HCT116 (cell line): ENCODE measurements at regions not wholly inside any gene's neighbourhood (a gene's known extent, or its start where the extent isn't known, plus 50 kb on each side); places are given as distances from the start of the nearest gene placed in this dataset.

Source experiments
- ATAC-seq: fragments of 200-7000 bp; cut with Tn5 transposase; 2 replicates; pipeline ENCODE4 v1.9.1; 2020; ENCODE audit warnings: mild to moderate bottlenecking, moderate library complexity
- BruUV-seq: library from RNA; stranded (reverse); fragments of 400-500 nt; replicated peaks from 2 replicates; lab custom pipeline; 2021; lab: Mats Ljungman, UMichigan
- CTCF ChIA-PET: fragments of 300-600 bp; sonication (Branson Sonifier 250); formaldehyde crosslinking; loops from one replicate; lab custom pipeline; 2021; ENCODE audit warnings: antibody characterized with exemption; lab: Charles Lee
- POLR2A ChIA-PET: fragments of 300-600, 350-600 bp; sonication (Branson Sonifier 250); formaldehyde crosslinking; loops from one replicate; lab custom pipeline; 2021; ENCODE audit warnings: antibody characterized with exemption; lab: Charles Lee
- RAD21 ChIA-PET, 2 experiments: fragments of 300-600 bp; sonication (Branson Sonifier 250); formaldehyde crosslinking; loops; one replicate each; lab custom pipeline; 2023; ENCODE audit warnings: low total read pairs in 2 of 2; ENCODE audit not compliant: uncharacterized antibody in 2 of 2, unreplicated experiment in 2 of 2, low non-redundant PET in 1 of 2; lab: Charles Lee
- DNase-seq: peaks from one replicate; pipeline ENCODE4 v3.0.0-alpha.2; 2010; ENCODE audit warnings: low read depth, low spot score
- H2AFZ ChIP-seq: fragments of 200-600 bp; shearing (Covaris generic), sonication (generic); 2 replicates; pipeline ENCODE4 v1.6.1; 2017; ENCODE audit warnings: low read depth, mixed run types, mixed read lengths, antibody characterized with exemption, low read length; ENCODE audit not compliant: poor library complexity, severe bottlenecking
- H3K27ac ChIP-seq: 2 replicates; pipeline ENCODE4 v1.5.1; 2012; ENCODE audit warnings: low read depth, low read length
- H3K27me3 ChIP-seq: fragments of 200-600 bp; sonication (generic); 2 replicates; pipeline ENCODE4 v1.6.1; 2016; ENCODE audit warnings: mixed run types, low read length, mixed read lengths; ENCODE audit not compliant: insufficient read depth
- H3K36me3 ChIP-seq, 2 experiments: fragments of 200-500 bp in 1 of 2; fragments of 200-600 bp in 1 of 2; sonication (Bioruptor generic) in 1 of 2; sonication (generic) in 1 of 2; 2 replicates each; pipeline versions ENCODE4 v1.5.1 to v1.6.1; 2014 to 2016; ENCODE audit warnings: low read length in 2 of 2, inconsistent platforms in 1 of 2, mixed read lengths in 1 of 2, mixed run types in 1 of 2; ENCODE audit not compliant: insufficient read depth in 2 of 2, control insufficient read depth in 1 of 2
- H3K4me1 ChIP-seq, 2 experiments: fragments of 200-600 bp in 1 of 2; sonication (generic) in 1 of 2; 2 replicates each; pipeline versions ENCODE4 v1.5.1 to v1.6.1; 2012 to 2017; ENCODE audit warnings: low read length in 2 of 2, inconsistent platforms in 1 of 2, mild to moderate bottlenecking in 1 of 2, mixed read lengths in 1 of 2, mixed run types in 1 of 2, moderate library complexity in 1 of 2; ENCODE audit not compliant: insufficient read depth in 2 of 2, control insufficient read depth in 1 of 2
- H3K4me2 ChIP-seq: fragments of 200-600 bp; sonication (generic); 2 replicates; pipeline ENCODE4 v1.6.1; 2017; ENCODE audit warnings: mixed run types, low read length, mixed read lengths
- H3K4me3 ChIP-seq, 2 experiments: fragments of 200-600 bp in 1 of 2; sonication (generic) in 1 of 2; replicated peaks in 1 of 2; 2 replicates each; pipeline ENCODE4 v1.5.1; 2011 to 2016; ENCODE audit warnings: low read length in 2 of 2, control low read depth in 1 of 2, low read depth in 1 of 2, mild to moderate bottlenecking in 1 of 2, mixed read lengths in 1 of 2, mixed run types in 1 of 2
- H3K79me2 ChIP-seq: fragments of 200-600 bp; sonication (generic); 2 replicates; pipeline ENCODE4 v1.6.1; 2017; ENCODE audit warnings: mild to moderate bottlenecking, mixed run types, low read length, moderate library complexity, mixed read lengths; ENCODE audit not compliant: insufficient read depth
- H3K9ac ChIP-seq: fragments of 200-600 bp; sonication (generic); 2 replicates; pipeline ENCODE4 v1.6.1; 2016; ENCODE audit warnings: low read length, mixed read lengths
- H3K9me2 ChIP-seq: fragments of 200-600 bp; sonication (generic), shearing (Covaris generic); 2 replicates; pipeline ENCODE4 v1.6.1; 2017; ENCODE audit warnings: mixed run types, mild to moderate bottlenecking, moderate library complexity; ENCODE audit not compliant: insufficient read depth
- H3K9me3 ChIP-seq, 2 experiments: fragments of 200-500 bp in 1 of 2; fragments of 200-600 bp in 1 of 2; sonication (Bioruptor generic) in 1 of 2; sonication (generic) in 1 of 2; 2 replicates each; pipeline ENCODE4 v1.6.1; 2014 to 2017; ENCODE audit warnings: low read length in 2 of 2, mixed read lengths in 2 of 2, inconsistent platforms in 1 of 2, low read depth in 1 of 2, mild to moderate bottlenecking in 1 of 2, mixed run types in 1 of 2, moderate library complexity in 1 of 2; ENCODE audit not compliant: control insufficient read depth in 1 of 2, insufficient read depth in 1 of 2
- H4K20me1 ChIP-seq: fragments of 200-600 bp; sonication (generic), shearing (Covaris generic); 2 replicates; pipeline ENCODE4 v1.6.1; 2017; ENCODE audit warnings: mixed run types, mild to moderate bottlenecking, moderate library complexity; ENCODE audit not compliant: insufficient read depth
- ATF3 ChIP-seq: IDR thresholded peaks from 2 replicates; pipeline ENCODE4 v1.6.1; 2012
- CBX3 ChIP-seq: IDR thresholded peaks from 2 replicates; pipeline ENCODE4 v1.6.1; 2012; ENCODE audit warnings: low read depth
- CEBPB ChIP-seq: IDR thresholded peaks from 2 replicates; pipeline ENCODE4 v1.6.1; 2012; ENCODE audit warnings: low read depth
- CTCF ChIP-seq, 3 experiments: fragments of 200-600 bp in 1 of 3; sonication (generic) in 1 of 3; IDR thresholded peaks in 2 of 3; conservative IDR thresholded peaks in 1 of 3; 2 replicates each; pipeline ENCODE4 v1.5.1; 2012 to 2017; ENCODE audit warnings: low read depth in 2 of 3, low read length in 2 of 3, antibody characterized with exemption in 1 of 3, borderline replicate concordance in 1 of 3, control low read depth in 1 of 3, mild to moderate bottlenecking in 1 of 3, mixed read lengths in 1 of 3, mixed run types in 1 of 3, moderate library complexity in 1 of 3; ENCODE audit not compliant: insufficient read depth in 1 of 3
- EGR1 ChIP-seq: IDR thresholded peaks from 2 replicates; pipeline ENCODE4 v1.6.1; 2012; ENCODE audit warnings: low read depth
- ELF1 ChIP-seq: IDR thresholded peaks from 2 replicates; pipeline ENCODE4 v1.6.1; 2012; ENCODE audit warnings: low read depth, borderline replicate concordance
- EZH2 ChIP-seq: fragments of 200-600 bp; sonication (generic); IDR thresholded peaks from 2 replicates; pipeline ENCODE4 v1.6.1; 2017; ENCODE audit warnings: antibody characterized with exemption, mixed run types
- EZH2phosphoT487 ChIP-seq: fragments of 200-600 bp; IDR thresholded peaks from 2 replicates; pipeline ENCODE4 v1.6.1; 2018; ENCODE audit warnings: antibody characterized with exemption, borderline replicate concordance
- FOSL1 ChIP-seq: IDR thresholded peaks from 2 replicates; pipeline ENCODE4 v1.6.1; 2012; ENCODE audit warnings: low read depth
- JUND ChIP-seq: IDR thresholded peaks from 2 replicates; pipeline ENCODE4 v1.6.1; 2012
- POLR2AphosphoS5 ChIP-seq: IDR thresholded peaks from 2 replicates; pipeline ENCODE4 v1.6.1; 2011; ENCODE audit warnings: mild to moderate bottlenecking, low read depth, low read length, moderate library complexity
- REST ChIP-seq: IDR thresholded peaks from 2 replicates; pipeline ENCODE4 v1.6.1; 2012; ENCODE audit warnings: low read depth
- SIN3A ChIP-seq: IDR thresholded peaks from 2 replicates; pipeline ENCODE4 v1.6.1; 2012; ENCODE audit warnings: low read depth
- SRF ChIP-seq: IDR thresholded peaks from 2 replicates; pipeline ENCODE4 v1.6.1; 2012; ENCODE audit warnings: low read depth
- TCF7L2 ChIP-seq: IDR thresholded peaks from 2 replicates; pipeline ENCODE4 v1.7.0; 2011; ENCODE audit warnings: borderline replicate concordance, inconsistent platforms; ENCODE audit not compliant: insufficient read depth, insufficient read length; ENCODE audit errors: extremely low read depth
- YY1 ChIP-seq: IDR thresholded peaks from 2 replicates; pipeline ENCODE4 v1.6.1; 2011; ENCODE audit warnings: low read length, low read depth, moderate library complexity, mild to moderate bottlenecking; ENCODE audit not compliant: insufficient replicate concordance; ENCODE audit errors: extremely low read depth
- ZBTB33 ChIP-seq: IDR thresholded peaks from 2 replicates; pipeline ENCODE4 v1.6.1; 2011; ENCODE audit warnings: mild to moderate bottlenecking, low read length, moderate library complexity; ENCODE audit not compliant: insufficient replicate concordance; ENCODE audit errors: extremely low read depth
- ZFX ChIP-seq: fragments of 450-650 bp; IDR thresholded peaks from 2 replicates; pipeline ENCODE4 v1.6.1; 2017
- ZNF274 ChIP-seq: fragments of 200-500 bp; sonication (Bioruptor generic); IDR thresholded peaks from 2 replicates; pipeline ENCODE4 v1.6.1; 2014; ENCODE audit warnings: mild to moderate bottlenecking, low read depth, low read length, inconsistent platforms
- intact Hi-C: fragments of 100-400 bp; cut with micrococcal nuclease; formaldehyde crosslinking; loops from 2 replicates; pipeline ENCODE4 v1.10.0; 2022
- TF ChIP-seq, protein P1 (sequence below): IDR thresholded peaks from 2 replicates; pipeline ENCODE4 v1.6.1; 2012

DNA sequence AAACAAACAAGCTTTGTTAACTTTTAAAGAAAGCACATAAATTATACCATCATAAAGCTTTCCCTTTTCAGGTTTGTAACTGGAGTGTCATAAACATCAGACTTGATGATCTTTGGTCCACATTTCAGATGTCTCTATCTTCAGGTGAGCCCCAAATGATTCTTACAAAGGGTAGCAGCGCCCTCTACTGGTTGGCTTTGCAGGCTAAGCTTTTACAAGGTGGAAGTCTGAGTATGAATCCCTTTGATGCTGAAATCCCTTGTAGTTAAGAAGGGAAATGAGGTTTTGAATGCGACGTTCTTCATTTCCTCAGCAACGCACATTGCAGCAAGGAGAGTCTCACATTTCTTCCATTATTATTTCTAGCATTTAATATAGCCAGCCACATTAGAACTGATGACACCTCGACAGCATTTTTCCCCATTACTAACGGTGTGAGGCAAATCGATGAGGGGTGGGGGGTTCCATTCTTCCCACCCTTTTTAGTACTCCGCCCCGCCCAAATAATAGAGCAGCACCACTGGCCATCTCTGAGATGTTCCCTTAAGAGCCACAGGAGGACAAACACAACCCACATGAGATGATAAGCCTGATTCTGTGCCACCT, 126.3 kb upstream of the NT5E start:
- peak overlapping the region; percentile 14; the same call in 1 of the 2 replicates for H3K4me2 ChIP-seq
- BruUV-seq = no TSS peak
- no peaks in the 10 kb centered on the region for H4K20me1 ChIP-seq
- H3K9me2 ChIP-seq = no peaks in the 10 kb centered on the region
- no peak overlapping the region for H3K9ac ChIP-seq
- POLR2A ChIA-PET = no interaction called here
- RAD21 ChIA-PET = no interaction called here
- H3K4me3 ChIP-seq = no peak overlapping the region
- ATAC-seq (peak; percentile 98), DNase-seq (peak; percentile 76)
- H3K9me3 ChIP-seq = no peaks in the 10 kb centered on the region
- H2AFZ ChIP-seq = peak overlapping the region; percentile 69
- no peaks in the 10 kb centered on the region for H3K27me3 ChIP-seq
- no peaks in the 10 kb centered on the region for H3K4me1 ChIP-seq
- CTCF ChIA-PET = interaction anchor here (0.5 to 1.6 kb wide), 11 partner anchors 196 to 1709 kb away, joined by 3 to 7 read pairs (median 4); partner anchors contain the start of gene CEP162
- intact Hi-C loops = loop anchor here (1.0 to 10.0 kb wide), 6 partner anchors 196 to 1439 kb away; partner anchors contain the start of gene CEP162
- H3K79me2 ChIP-seq = no peaks in the 10 kb centered on the region
- H3K36me3 ChIP-seq = no peaks in the 10 kb centered on the region
- H3K27ac ChIP-seq = no peak overlapping the region
- no peak for TF ChIP-seq ELF1
- no peak for TF ChIP-seq EGR1
- TF ChIP-seq FOSL1 = no peak
- TF ChIP-seq REST = no peak
- no peak for TF ChIP-seq EZH2
- TF ChIP-seq CTCF (IDR thresholded peaks at IDR 0.05 in 2 of 3, conservative IDR thresholded peaks at IDR 0.05 in 1 of 3; ENCODE audit: borderline replicate concordance in 1 of 3, insufficient read depth in 1 of 3, low read depth in 2 of 3, low read length in 2 of 3) = peak; percentile 69 to 98 (median 90); a peak in 5 of 6 replicates
- no peak for TF ChIP-seq ZFX
- TF ChIP-seq JUND = no peak
- no peak for TF ChIP-seq CEBPB
- TF ChIP-seq EZH2phosphoT487 = no peak
- no peak for TF ChIP-seq CBX3
- TF ChIP-seq, protein P1, sequence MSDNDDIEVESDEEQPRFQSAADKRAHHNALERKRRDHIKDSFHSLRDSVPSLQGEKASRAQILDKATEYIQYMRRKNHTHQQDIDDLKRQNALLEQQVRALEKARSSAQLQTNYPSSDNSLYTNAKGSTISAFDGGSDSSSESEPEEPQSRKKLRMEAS = no peak
- no peak for TF ChIP-seq SRF
- TF ChIP-seq YY1 = peak; percentile 24
- peak; percentile 65 for TF ChIP-seq TCF7L2
- no peak for TF ChIP-seq POLR2AphosphoS5
- no peak for TF ChIP-seq SIN3A
- TF ChIP-seq ZNF274 = no peak
- TF ChIP-seq ZBTB33 = no peak
- no peak for TF ChIP-seq ATF3
